Glomerular endothelial cell (primary cell): ENCODE measurements at regions not wholly inside any gene's neighbourhood (a gene's known extent, or its start where the extent isn't known, plus 50 kb on each side); places are given as distances from the start of the nearest gene placed in this dataset.

Experiments
- DNase-seq: peaks from one replicate; pipeline ENCODE4 v3.0.0-alpha.2; 2011; ENCODE audit warnings: low read depth, low spot score; ENCODE audit errors: extremely low read depth

DNA sequence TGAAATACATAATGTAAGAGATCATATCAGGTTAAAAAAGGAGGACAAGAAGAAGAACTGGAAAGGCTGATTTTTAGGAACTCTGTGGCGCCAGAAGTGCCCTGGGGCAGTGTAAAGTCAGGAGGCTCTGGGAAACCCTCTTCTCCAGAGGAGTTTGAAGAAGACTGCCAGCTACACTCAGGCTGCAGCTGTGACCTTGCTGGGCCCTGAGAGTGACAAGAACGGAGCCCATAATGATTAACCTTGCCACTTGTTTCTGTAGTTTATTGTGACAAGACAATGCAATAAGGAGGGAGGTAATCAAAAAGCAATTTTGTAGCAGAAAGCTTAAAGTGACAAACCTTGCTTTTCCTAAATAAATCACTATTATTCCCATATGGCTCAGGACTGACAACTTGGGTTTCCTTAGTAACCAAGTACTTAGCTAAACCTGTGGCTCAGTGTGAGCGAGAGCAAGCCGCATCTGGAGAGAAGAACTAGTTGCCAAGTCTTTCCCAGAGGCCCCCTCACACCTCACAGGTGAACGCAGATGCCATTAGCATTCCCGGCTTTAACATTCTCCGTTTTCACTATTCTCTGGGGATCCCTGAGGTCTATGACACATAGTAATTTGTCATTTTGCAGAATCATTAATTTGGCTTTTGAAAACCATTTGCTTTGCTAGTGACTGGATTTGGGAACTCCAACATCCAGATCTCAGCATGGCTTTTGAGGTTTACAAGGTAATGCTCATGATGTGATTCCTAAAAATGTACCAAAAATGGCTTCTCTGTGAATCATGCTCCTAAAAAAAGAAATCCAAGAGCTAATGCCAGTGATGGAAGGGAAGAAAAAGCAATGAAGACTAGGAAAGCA lies 115.9 kb downstream of the OMA1 start:
- no peak for DNase-seq

DNA sequence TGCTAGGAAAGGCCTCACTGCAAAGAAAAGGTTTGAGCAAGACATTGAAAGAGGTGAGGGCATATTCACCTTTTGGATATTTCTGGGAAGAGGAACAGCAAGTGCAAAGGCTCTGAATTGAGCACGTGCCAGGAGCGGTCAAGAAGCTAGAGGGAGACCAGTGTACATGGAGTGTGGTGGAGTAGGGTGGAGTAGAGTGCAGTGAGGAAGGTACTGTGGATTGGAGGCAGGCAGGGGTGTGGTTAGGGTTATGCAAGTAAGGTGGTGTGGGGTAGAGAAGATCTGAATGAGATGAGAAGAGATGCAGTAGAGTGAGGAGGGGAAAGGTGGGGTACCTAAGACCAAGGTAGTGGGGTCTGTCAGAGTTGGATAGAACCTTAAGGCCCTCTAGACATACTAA lies 119.6 kb downstream of the OMA1 start:
- no peak for DNase-seq

DNA sequence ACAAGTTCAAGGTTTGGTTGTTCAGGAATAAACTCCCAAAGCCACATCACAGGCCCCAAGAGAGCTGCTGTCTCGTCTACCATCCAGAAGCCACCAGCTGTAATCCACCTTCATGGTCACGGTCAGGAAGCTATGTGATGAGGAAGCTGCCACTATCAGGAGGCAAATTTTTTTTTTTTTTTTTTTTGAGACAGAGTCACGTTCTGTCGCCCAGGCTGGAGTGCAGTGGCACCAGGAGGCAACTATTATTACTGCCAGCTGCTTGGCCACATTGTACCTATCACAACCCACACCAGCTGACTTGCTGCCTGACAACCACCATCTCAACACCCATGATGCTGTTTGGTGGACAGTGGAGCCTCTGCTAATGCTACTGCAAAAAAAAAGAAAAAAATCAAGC lies 124.1 kb downstream of the OMA1 start:
- no peak for DNase-seq

DNA sequence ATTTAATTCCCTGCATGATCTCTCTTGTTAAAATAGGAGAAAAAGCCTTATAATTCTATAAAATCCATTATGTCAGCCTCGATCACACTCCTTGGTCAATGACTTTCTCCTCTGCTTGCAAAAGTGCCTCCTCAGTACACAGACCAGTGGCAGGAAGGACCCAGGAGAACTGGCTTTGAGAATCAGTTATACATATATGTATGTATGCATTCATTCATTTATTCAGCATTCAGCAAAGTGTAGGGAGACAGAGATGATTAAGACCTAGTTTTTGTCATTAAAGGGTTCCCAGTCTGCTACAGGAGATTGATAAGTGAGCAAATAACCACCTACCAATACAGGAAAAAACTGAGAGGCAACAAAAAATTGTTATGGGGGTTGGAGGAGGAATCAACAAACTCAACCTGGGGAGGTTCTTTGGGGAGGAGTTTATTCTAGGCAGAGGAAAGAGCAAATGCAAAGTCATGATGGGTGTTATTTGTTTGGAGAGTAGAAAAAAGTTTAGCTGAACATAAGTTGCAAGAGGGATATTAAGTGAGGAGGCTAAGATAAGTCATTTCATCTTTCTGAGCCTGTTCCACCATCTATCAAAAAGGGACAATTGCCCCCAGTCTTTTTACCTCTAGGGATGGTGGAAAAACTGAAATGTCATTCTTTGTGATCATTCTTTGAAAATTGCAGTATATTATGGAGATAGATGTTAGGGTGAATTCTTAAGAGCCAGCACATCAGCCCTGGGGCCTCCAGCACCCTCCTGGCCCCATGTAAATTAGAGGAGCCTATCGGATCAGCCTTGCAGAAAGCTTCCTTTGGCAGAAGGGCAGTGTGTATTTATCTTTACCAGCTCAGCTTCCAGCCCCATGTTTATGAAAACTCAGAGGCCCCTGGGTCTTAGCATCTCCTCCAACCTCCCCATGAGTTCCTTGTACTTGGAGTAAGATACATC lies 128.0 kb downstream of the OMA1 start:
- no peak for DNase-seq

DNA sequence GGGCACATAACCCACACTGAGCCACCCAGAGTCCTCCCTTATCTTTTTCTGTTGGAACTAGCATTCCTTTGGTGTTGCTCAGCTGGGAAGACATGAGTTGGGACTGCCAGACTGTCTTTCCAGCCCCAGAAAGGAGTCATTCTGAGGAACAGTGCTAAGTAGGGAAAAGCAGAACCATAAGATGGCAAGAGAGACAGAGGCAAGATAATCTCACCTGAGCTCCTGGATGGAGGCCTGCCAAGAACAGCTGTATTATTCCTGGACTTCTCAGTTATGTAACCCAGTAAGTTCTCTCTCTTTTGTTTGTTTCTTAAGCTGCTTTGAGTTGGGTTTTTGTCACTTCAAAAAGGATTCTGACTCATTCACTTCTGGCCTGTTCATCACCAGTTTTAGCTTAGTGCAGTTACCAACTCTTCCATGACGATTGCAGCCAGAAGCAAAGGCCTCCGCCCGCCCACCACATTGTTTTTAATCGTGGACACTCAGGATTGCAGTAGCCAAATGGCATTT lies 134.4 kb downstream of the OMA1 start:
- no peak for DNase-seq

DNA sequence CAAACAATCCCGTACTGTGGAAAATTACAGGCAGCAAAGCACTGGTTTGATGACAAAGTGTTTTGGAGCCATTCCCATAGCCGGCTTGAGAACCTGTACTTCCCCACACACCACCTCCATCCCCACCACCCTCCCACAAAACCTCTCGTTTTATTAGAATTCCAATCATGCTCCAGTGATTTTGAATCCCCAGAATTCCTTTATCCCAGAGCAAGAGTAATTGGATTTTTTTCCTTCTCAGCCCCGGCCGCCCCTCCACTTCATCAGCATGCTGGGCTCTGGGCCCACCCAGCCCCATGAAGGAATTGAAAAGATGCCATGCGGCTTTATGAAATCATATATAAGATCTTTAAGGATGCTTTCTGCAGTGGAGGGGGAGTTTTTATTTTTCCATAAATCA lies 136.6 kb downstream of the OMA1 start:
- no peak for DNase-seq

DNA sequence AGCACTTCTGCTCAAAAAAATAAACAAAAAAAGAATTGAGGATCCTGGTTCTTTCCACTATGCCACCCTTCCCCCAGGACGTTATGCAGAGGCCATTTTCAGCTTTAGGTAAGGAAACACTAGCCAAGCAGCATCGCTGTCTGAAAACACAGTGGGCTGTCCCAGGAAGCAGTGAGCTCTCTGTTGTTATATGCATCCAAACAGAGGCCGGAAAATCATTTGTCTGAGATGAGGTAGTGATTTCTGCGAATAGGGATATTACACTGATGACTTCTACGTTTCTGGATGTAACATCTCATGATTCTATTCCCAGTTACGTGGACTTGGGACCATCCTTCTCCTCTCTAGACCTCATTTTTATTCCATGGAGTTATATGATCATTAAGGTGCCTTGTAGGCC lies 137.2 kb downstream of the OMA1 start:
- no peak for DNase-seq

DNA sequence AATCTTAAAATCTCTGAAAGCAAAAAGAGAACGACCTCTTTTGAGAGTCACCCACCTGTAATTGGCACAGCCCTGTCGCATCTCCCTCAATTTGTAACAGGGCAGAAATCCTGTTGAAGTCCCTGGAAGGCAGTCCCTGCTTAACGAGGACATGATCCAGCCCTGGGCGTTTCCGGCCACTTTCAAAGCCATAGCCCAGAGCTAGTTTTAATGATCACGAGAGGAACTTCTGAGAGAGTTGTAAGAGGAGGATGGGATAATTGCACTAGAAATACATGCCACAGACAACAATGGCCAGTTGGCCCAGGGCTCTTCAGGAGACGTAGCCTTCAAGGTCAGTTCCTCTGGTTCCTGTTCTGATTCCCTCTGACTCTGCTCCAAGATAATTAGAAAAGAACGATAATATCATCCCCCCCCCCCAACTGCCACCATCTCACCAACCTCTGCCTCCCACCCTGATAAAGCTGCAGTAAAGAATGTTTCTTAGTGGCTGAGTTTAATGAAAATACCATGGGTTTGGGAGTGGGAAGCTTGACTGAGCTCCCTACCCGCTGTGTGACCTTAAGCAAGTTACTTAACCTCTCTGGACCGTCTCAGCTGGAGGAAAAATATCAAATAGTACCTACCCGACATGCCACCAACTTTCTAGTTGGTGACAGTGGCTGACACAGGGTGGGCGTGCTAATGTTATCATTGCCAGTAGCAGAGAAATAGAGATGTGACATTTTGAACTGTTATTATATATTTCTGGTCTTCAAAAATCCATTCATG lies 140.0 kb downstream of the OMA1 start:
- no peak for DNase-seq

DNA sequence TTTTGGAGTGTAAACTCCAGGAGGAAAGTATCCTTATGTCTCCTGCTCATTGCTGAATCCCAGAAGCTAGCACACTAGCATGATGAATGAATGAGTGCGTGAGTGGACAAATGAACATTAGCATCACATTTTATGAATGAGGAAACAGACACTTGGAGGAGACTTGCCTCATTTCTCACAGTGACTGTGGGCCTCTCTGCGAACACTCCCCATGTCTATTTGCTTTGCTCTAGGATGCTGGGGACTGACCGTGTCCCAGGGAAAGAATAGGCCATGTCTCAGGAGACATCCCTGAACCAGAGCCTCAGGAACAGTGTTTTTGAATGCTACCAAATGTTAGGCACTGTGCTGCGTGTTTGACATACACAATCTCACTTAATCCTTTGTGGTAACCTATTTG lies 140.9 kb downstream of the OMA1 start:
- no peak for DNase-seq

DNA sequence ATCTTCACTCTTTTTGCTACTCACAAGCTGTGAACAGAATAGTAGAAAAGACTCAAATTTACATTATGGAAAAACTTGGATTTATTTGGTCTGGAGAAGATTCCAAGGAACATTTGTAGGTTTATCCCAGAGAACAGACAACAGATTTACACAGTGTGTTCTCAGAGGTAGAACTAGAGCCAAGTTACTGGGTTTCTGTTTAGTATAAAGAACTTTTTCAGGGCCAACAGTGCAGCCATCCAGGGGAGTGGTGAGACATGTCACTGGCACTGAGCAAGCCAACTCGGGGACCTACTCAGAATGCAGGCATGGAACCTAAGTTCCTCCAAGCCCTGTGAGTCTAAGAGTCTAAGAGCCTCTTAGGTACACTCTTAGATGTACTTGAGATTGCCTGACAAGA lies 142.6 kb downstream of the OMA1 start:
- DNase-seq = no peak

DNA sequence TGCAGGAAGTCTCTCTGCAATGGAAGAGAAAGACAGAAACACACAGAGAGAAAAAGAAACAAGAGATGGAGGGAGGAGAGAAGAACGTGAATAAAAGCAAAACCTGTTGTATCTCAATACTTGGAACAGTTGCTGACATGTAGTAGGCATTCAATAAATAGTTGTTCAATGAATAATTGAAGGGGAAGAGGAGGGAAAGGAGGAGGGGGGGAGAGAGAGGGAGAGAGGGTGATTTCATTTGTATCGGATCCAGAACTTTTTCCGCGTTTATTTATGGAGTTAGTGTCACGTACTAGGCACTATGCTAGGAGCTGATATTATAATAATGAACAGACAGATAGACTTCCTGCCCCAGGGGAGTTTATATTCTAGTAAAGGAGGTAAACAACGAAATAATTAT lies 144.1 kb downstream of the OMA1 start:
- DNase-seq = no peak

DNA sequence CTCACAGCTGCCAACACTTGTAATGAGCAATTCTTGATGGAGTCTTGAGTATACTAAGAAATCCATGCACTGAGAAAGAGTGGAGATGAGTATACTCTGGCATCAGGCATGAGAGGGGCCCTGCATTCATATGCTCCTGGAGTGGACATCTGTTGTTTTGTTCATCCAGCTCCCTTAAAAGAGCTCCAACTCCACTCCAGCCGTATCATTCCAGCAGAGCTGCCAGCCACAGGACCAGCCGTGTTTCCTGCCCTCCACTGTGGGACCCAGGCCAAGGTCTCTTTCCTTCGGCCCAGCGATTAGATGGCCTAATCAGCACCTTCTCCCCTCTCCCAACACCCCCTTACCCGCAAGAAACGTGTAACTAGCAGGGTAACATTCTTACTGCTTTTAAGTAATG lies 144.5 kb downstream of the OMA1 start:
- no peak for DNase-seq

DNA sequence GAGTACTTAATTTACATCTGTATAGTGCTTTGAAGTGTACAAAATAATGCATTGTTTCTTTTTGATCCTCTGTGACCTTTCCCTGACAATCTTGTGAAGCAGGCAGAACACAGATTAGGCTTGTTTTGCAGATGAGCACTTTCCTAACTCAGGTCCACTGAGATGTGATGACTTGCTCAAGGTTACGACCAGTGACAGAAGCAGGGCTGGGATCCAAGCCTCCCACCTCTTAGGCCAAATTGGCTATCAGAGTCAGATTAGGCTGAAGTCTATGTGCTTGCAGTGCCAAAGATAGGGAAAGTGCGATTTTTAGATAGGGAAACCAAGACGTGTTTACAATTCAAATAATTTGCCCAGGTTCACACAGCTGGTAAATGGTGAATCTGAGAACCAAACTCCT lies 147.3 kb downstream of the OMA1 start:
- no peak for DNase-seq

DNA sequence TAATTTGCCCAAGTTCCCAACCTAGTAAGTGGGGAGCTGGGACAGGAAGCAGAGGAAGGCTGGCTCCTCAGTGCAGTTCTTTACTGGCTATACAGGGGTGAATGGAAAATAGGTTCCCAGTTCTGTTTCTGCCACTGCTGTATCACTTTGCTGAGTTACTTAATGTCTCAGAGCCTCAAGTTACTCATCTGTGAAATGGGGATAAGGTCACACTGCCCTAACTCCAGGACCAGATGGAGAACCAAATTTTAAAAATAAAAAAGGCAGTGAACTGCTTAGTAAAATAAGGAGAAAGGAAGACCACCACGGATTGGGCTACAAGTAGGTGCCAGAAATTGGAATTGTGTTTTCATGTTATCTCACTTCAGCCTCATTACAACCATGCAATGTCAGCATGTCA lies 147.8 kb downstream of the OMA1 start:
- DNase-seq = no peak

DNA sequence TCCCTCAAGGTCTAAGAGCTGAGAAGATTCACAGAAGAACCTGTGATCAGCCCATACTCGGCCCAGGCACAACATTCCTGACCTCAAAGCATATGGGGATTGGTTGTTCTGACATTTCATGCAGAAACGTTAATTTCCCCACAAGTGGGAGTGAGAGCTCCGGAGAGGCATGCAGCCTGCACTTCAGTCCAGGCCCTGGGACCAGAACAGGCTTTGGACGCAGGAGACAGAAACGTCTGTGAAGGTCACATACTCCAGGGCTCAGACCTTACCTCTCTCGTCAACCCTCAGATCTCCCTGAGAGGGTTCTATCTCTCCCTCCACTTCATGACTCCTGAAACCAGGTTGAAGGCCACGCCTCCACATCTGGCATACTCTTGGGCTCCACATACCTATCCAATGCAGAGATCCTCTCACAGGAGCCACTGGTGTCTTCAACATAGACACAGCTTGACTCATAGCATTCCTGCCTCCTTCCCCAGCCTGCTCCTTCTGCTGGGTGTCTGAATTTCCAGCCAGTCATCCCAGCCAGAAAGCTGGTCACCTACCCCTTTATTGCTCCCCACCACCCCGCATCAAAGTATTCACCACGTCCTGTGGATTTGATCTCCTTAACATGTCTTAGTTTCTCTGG lies 149.2 kb downstream of the OMA1 start:
- DNase-seq = no peak

DNA sequence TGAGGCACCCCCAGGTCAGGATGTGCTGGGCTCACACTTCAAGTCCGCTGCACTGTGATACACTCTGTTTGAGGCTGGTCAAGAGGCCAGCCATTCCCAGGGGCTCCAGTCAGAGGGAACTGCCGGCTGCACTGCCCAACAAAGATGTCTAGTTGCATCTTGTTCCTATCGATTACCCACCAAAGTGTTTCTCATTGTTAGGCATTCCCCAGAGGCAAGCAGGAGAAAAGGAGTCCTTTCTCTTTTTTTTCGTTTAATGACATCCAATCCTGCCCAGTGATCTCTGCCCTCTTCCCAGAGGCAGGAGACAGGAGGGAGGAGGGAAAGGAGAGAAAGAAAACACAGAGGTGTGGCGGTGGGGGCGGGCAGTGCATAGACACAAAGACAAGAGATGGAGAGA lies 150.4 kb downstream of the OMA1 start:
- no peak for DNase-seq

DNA sequence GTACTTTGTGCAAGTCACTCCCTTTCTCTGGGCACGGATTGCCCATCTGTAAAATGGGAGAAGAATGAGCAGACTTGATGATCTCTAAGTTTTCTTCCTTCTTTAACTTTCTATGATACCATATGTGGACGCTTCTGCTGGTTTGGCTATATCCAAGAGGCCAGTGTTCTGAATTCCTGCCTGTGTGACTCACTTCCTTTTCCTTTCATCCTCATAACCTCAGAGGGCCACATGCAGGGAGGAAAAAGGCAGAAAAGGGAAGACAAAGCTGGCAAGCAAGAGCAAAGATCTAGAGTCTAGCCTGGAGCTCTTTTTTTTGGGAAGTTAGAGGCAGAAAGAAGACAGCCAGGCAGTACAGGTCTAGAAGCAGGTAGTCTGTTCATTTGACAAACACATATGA lies 151.2 kb downstream of the OMA1 start:
- DNase-seq = peak; percentile 36

DNA sequence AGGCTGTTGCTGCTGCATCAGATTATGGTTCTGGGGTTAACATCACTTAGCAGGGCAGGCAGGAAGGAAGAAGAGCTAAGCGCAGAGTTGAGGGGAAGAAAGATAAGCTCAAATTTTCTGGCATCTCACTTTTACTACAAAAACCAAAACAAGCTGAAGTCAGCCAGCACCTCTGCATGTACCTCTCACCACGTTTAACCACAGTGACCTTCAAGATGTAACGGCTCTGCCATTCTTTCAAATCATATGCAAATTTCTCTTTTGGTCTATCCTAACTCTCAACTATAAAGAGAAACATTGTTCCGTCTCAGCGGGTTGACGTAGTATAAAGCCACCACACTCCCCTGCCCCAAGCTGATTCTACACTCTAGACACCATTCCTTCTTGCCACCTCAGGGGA lies 154.4 kb downstream of the OMA1 start:
- DNase-seq = no peak

DNA sequence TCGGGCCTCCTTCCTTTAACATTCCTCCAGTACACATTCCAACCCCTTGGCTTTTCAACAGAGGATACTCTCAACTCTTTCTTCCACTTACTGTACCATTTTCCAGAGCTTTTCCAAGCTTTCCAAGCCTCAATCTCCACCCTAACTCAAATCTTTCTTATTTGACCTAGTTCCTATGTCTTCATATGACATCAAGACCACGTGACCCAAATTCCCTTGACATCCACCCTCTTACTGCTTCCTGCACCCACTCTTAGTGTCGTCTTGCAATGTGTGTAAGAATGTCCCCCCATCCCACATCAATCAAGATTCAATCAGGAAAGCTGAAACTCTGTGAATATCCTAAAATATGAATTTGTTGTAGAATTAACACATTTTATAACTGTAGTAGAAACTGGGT lies 155.0 kb downstream of the OMA1 start:
- DNase-seq = no peak

DNA sequence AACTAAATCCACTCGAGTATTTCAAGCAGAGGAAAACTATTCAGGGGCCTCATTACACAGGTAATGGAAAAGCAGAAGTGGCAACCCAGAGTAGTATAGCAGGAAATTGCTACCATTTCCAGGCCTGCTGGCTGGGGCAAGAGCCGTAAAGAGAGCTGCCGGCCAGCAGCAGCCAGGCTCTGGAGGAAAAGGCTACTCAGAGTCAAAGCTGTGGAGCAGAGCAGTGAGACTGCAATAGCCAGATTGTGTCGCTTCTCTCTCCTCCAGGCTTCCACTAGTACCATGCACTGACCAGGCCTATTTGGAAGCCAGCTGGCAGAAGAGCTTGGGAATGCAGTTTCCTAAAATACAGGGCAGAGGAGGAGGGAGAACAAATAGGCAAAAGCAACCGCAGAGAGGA lies 155.5 kb downstream of the OMA1 start:
- DNase-seq = no peak

DNA sequence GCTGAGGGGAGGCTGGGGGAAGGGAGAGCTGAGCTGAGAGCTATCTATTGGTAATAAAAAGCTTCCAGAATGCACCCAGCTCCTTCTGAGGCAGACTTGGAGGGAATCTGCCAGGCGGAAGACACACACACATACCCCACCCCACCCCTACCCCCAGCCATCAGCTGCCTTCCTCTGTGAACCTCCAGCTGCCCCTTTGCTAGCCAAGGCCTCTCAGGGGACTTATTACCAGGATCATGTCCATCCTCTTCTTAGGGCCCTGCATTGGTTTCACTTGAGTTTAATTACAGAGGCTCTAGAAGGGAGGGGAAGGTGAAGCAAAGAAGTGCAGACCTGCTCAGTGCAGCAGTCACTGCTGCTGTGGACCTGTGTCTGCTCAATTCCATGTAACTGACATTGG lies 156.4 kb downstream of the OMA1 start:
- no peak for DNase-seq
